SH-SY5Y (cell line): ENCODE measurements at regions not wholly inside any gene's neighbourhood (a gene's known extent, or its start where the extent isn't known, plus 50 kb on each side); places are given as distances from the start of the nearest gene placed in this dataset.

Experiments
- GATA2 ChIP-seq: IDR thresholded peaks from 2 replicates; pipeline ENCODE4 v1.6.1; 2011; ENCODE audit warnings: mild to moderate bottlenecking, low read depth, low read length
- GATA3 ChIP-seq: IDR thresholded peaks from 2 replicates; pipeline ENCODE4 v1.6.1; 2011; ENCODE audit warnings: low read depth, mild to moderate bottlenecking, low read length, moderate library complexity

DNA sequence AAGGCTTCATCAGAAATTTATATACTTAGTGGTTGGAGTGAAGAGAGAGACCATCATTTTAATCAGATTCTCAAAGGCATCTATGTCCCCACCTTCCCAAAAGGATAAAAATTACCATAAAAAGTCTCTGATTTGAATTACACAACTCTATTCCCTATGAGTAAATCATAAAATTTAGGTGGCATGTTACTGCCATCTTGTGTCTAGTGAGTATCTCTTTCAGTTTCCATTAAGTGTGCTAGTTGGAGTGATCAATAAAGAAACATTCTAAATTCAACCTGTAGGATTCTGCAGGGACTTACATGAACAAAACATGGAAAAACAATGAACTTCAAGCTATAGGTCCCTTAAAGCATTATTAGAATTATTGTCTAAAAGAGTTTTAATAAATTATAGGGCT, 655.4 kb downstream of the LTN1 start:
- TF ChIP-seq GATA3 (no peak), GATA2 (no peak)
